ENCODE measurements at regions not wholly inside any gene's neighbourhood (a gene's known extent, or its start where the extent isn't known, plus 50 kb on each side); places are given as distances from the start of the nearest gene placed in this dataset.
"Not testable (repeated sequence)": the region's sequence is repeated elsewhere in the genome, so short reads cannot be mapped to it uniquely, and the experiment has no call there.

GRCh38 chr16:29120680-29121079, 135.8 kb downstream of the LAT start:
- not testable (repeated sequence) for TF ChIP-seq SMC3 (conservative IDR thresholded peaks at IDR 0.05; ENCODE audit: poor library complexity); POLR2AphosphoS5 (IDR thresholded peaks at IDR 0.05); EP300 (conservative IDR thresholded peaks at IDR 0.05; ENCODE audit: poor library complexity, severe bottlenecking); RAD21 (conservative IDR thresholded peaks at IDR 0.05)
- TF ChIP-seq, protein P1, sequence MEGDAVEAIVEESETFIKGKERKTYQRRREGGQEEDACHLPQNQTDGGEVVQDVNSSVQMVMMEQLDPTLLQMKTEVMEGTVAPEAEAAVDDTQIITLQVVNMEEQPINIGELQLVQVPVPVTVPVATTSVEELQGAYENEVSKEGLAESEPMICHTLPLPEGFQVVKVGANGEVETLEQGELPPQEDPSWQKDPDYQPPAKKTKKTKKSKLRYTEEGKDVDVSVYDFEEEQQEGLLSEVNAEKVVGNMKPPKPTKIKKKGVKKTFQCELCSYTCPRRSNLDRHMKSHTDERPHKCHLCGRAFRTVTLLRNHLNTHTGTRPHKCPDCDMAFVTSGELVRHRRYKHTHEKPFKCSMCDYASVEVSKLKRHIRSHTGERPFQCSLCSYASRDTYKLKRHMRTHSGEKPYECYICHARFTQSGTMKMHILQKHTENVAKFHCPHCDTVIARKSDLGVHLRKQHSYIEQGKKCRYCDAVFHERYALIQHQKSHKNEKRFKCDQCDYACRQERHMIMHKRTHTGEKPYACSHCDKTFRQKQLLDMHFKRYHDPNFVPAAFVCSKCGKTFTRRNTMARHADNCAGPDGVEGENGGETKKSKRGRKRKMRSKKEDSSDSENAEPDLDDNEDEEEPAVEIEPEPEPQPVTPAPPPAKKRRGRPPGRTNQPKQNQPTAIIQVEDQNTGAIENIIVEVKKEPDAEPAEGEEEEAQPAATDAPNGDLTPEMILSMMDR (IDR thresholded peaks at IDR 0.05; ENCODE audit: poor library complexity, severe bottlenecking): not testable (repeated sequence)
